H9 (cell line): ENCODE measurements at regions not wholly inside any gene's neighbourhood (a gene's known extent, or its start where the extent isn't known, plus 50 kb on each side); places are given as distances from the start of the nearest gene placed in this dataset.

Source experiments
- DNase-seq: peaks from one replicate; pipeline ENCODE4 v3.0.0-alpha.2; 2017
- H2AFZ ChIP-seq: one replicate; pipeline ENCODE4 v1.6.1; 2013; ENCODE audit warnings: mild to moderate bottlenecking, low read length, control low read depth, moderate library complexity
- H2AK5ac ChIP-seq: 2 replicates; pipeline ENCODE4 v1.6.1; 2013; ENCODE audit warnings: low read length, control low read depth, mixed read lengths; ENCODE audit not compliant: insufficient read length
- H2BK120ac ChIP-seq: one replicate; pipeline ENCODE4 v1.6.1; 2013; ENCODE audit warnings: low read depth, mild to moderate bottlenecking, low read length, control low read depth, inconsistent platforms; ENCODE audit not compliant: poor library complexity, severe bottlenecking
- H2BK12ac ChIP-seq: 2 replicates; pipeline ENCODE4 v1.6.1; 2013; ENCODE audit warnings: low read length, control low read depth, mixed read lengths, low read depth; ENCODE audit not compliant: insufficient read length
- H2BK15ac ChIP-seq: 2 replicates; pipeline ENCODE4 v1.6.1; 2013; ENCODE audit warnings: low read depth, low read length, control low read depth
- H2BK20ac ChIP-seq: one replicate; pipeline ENCODE4 v1.6.1; 2013; ENCODE audit warnings: low read depth, mild to moderate bottlenecking, low read length, control low read depth, inconsistent platforms; ENCODE audit not compliant: poor library complexity, severe bottlenecking
- H2BK5ac ChIP-seq: 2 replicates; pipeline ENCODE4 v1.6.1; 2013; ENCODE audit warnings: low read length, control low read depth, mixed read lengths; ENCODE audit not compliant: insufficient read length
- H3K14ac ChIP-seq: 2 replicates; pipeline ENCODE4 v1.6.1; 2013; ENCODE audit warnings: low read length, control low read depth; ENCODE audit not compliant: insufficient read depth
- H3K18ac ChIP-seq: 2 replicates; pipeline ENCODE4 v1.6.1; 2013; ENCODE audit warnings: low read depth, mild to moderate bottlenecking, mixed read lengths, low read length, control low read depth; ENCODE audit not compliant: insufficient read length
- H3K23ac ChIP-seq: 2 replicates; pipeline ENCODE4 v1.6.1; 2013; ENCODE audit warnings: low read length, control low read depth, mixed read lengths, low read depth; ENCODE audit not compliant: insufficient read length
- H3K23me2 ChIP-seq: 2 replicates; pipeline ENCODE4 v1.6.1; 2013; ENCODE audit warnings: low read depth, mild to moderate bottlenecking, mixed read lengths, low read length, control low read depth; ENCODE audit not compliant: insufficient read length, poor library complexity, severe bottlenecking
- H3K27ac ChIP-seq: 2 replicates; pipeline ENCODE4 v1.5.1; 2013; ENCODE audit warnings: low read length, control low read depth, mixed read lengths, low read depth; ENCODE audit not compliant: insufficient read length
- H3K27me3 ChIP-seq: 2 replicates; pipeline ENCODE4 v1.6.1; 2013; ENCODE audit warnings: low read length, control low read depth, inconsistent platforms; ENCODE audit not compliant: insufficient read depth
- H3K4ac ChIP-seq: 2 replicates; pipeline ENCODE4 v1.6.1; 2013; ENCODE audit warnings: low read depth, mild to moderate bottlenecking, control low read depth, inconsistent platforms, low read length, moderate library complexity
- H3K4me1 ChIP-seq: 2 replicates; pipeline ENCODE4 v1.6.1; 2013; ENCODE audit warnings: low read length, control low read depth, inconsistent platforms; ENCODE audit not compliant: insufficient read depth
- H3K4me2 ChIP-seq: 2 replicates; pipeline ENCODE4 v1.6.1; 2013; ENCODE audit warnings: low read length, control low read depth, mixed read lengths; ENCODE audit not compliant: insufficient read length, insufficient read depth
- H3K56ac ChIP-seq: 2 replicates; pipeline ENCODE4 v1.6.1; 2013; ENCODE audit warnings: low read depth, mild to moderate bottlenecking, mixed read lengths, low read length, control low read depth; ENCODE audit not compliant: insufficient read length
- H3K79me1 ChIP-seq: 2 replicates; pipeline ENCODE4 v1.6.1; 2013; ENCODE audit warnings: low read depth, mild to moderate bottlenecking, moderate library complexity, low read length, control low read depth, inconsistent platforms; ENCODE audit not compliant: insufficient read depth, poor library complexity, severe bottlenecking
- H3K79me2 ChIP-seq: 2 replicates; pipeline ENCODE4 v1.6.1; 2013; ENCODE audit warnings: low read length, control low read depth, inconsistent platforms; ENCODE audit not compliant: insufficient read depth
- H3K9ac ChIP-seq: 2 replicates; pipeline ENCODE4 v1.6.1; 2013; ENCODE audit warnings: low read length, control low read depth, mixed read lengths; ENCODE audit not compliant: insufficient read length; ENCODE audit errors: extremely low read depth
- H3K9me3 ChIP-seq: one replicate; pipeline ENCODE4 v1.6.1; 2013; ENCODE audit warnings: low read depth, low read length, inconsistent platforms; ENCODE audit not compliant: control insufficient read depth
- H3T11ph ChIP-seq: one replicate; pipeline ENCODE4 v1.6.1; 2013; ENCODE audit warnings: mild to moderate bottlenecking, low read length, control low read depth, inconsistent platforms
- H4K20me1 ChIP-seq: one replicate; pipeline ENCODE4 v1.6.1; 2013; ENCODE audit not compliant: control insufficient read depth, insufficient read length, insufficient read depth
- H4K5ac ChIP-seq: 2 replicates; pipeline ENCODE4 v1.6.1; 2013; ENCODE audit warnings: low read depth, mild to moderate bottlenecking, mixed read lengths, low read length, control low read depth; ENCODE audit not compliant: insufficient read length
- H4K8ac ChIP-seq: replicated peaks from 2 replicates; pipeline ENCODE4 v1.6.1; 2013; ENCODE audit warnings: low read length, control low read depth, mixed read lengths, low read depth; ENCODE audit not compliant: insufficient read length
- H4K91ac ChIP-seq: 2 replicates; pipeline ENCODE4 v1.6.1; 2013; ENCODE audit warnings: low read depth, mild to moderate bottlenecking, moderate library complexity, mixed read lengths, low read length, control low read depth; ENCODE audit not compliant: insufficient read length
- H3K27ac Mint-ChIP-seq, 3 experiments: 2 replicates in 2 of 3; 3 replicates in 1 of 3; pipeline ENCODE4 v1.8.0; 2020 to 2021; ENCODE audit warnings: mixed read lengths in 3 of 3, mild to moderate bottlenecking in 1 of 3, moderate library complexity in 1 of 3
- H3K27me3 Mint-ChIP-seq: 2 replicates; pipeline ENCODE4 v1.8.0; 2021; ENCODE audit warnings: low read depth, mild to moderate bottlenecking, moderate library complexity, mixed read lengths
- H3K36me3 Mint-ChIP-seq, 3 experiments: 2 replicates in 2 of 3; 3 replicates in 1 of 3; pipeline ENCODE4 v1.8.0; 2020 to 2021; ENCODE audit warnings: low read depth in 3 of 3, mixed read lengths in 3 of 3; ENCODE audit not compliant: insufficient read depth in 1 of 3
- H3K4me1 Mint-ChIP-seq, 2 experiments: 2 replicates each; pipeline ENCODE4 v1.8.0; 2020; ENCODE audit warnings: mixed read lengths in 2 of 2
- H3K4me3 Mint-ChIP-seq, 2 experiments: 2 replicates in 1 of 2; 3 replicates in 1 of 2; pipeline ENCODE4 v1.8.0; 2020 to 2021; ENCODE audit warnings: mild to moderate bottlenecking in 2 of 2, mixed read lengths in 2 of 2, moderate library complexity in 1 of 2
- H3K9me3 Mint-ChIP-seq, 2 experiments: 2 replicates in 1 of 2; 3 replicates in 1 of 2; pipeline ENCODE4 v1.8.0; 2020; ENCODE audit warnings: mild to moderate bottlenecking in 2 of 2, mixed read lengths in 2 of 2, moderate library complexity in 1 of 2
- CTCF ChIP-seq: fragments of 200-600 bp; sonication (generic); conservative IDR thresholded peaks from 3 replicates; pipeline ENCODE4 v1.8.0; 2021; ENCODE audit warnings: antibody characterized with exemption, mild to moderate bottlenecking
- WGBS: extraction: QIAGEN DNeasy Blood & Tissue Kit; methylation state at CpG from one replicate; pipeline ENCODE4 v1.1.7; 2013; ENCODE audit warnings: missing lambda C conversion rate, low lambda C conversion rate, mixed read lengths; ENCODE audit not compliant: insufficient read length; ENCODE audit errors: extremely low coverage; 5-methylcytosine and 5-hydroxymethylcytosine counted together

- Histone ChIP-seq H4K5ac (no peak overlapping the region), H3T11ph (no peak overlapping the region), H3K4me2 (no peak overlapping the region), H3K4me1 (no peaks in the 10 kb centered on the region), H2BK20ac (no peak overlapping the region), H3K56ac (no peak overlapping the region), H2AFZ (no peak overlapping the region), H2AK5ac (no peak overlapping the region), H3K79me2 (no peaks in the 10 kb centered on the region), H3K4ac (no peak overlapping the region), H2BK120ac (no peak overlapping the region), H3K18ac (no peak overlapping the region), H3K79me1 (no peaks in the 10 kb centered on the region), H3K23ac (no peak overlapping the region), H3K14ac (no peak overlapping the region), H2BK5ac (no peak overlapping the region), H3K27ac (no peak overlapping the region), H2BK12ac (no peak overlapping the region), H3K9ac (no peak overlapping the region), H2BK15ac (no peak overlapping the region), H4K20me1 (no peaks in the 10 kb centered on the region), H3K23me2 (no peaks in the 10 kb centered on the region), H3K27me3 (no peaks in the 10 kb centered on the region), H4K8ac (no peak overlapping the region), H3K9me3 (no peaks in the 10 kb centered on the region), H4K91ac (no peak overlapping the region)
- Mint-ChIP-seq H3K27me3 (no peaks in the 10 kb centered on the region; the same call in 1 of the 2 replicates), H3K4me1 (peaks cover 7 to 12% of the 10 kb centered on the region in 2 experiments), H3K36me3 (no peaks in the 10 kb centered on the region), H3K27ac (no peak overlapping the region; a peak in 1 of 7 replicates), H3K9me3 (no peaks in the 10 kb centered on the region; a peak in 1 of 5 replicates), H3K4me3 (no peak overlapping the region)
- no peak for DNase-seq
- WGBS: no CpG with 5 or more reads among the region's 18 CpGs
- no peak for TF ChIP-seq CTCF
Observed at GRCh38 chr10:8731121-8732095, 676.9 kb downstream of the GATA3 start.
